Spinal cord (tissue), 9 donors: ENCODE measurements at regions not wholly inside any gene's neighbourhood (a gene's known extent, or its start where the extent isn't known, plus 50 kb on each side); places are given as distances from the start of the nearest gene placed in this dataset.
A peak's percentile ranks its signal among the peaks of the same experiment; 100 is the strongest.

ENCODE experiments used
- DNase-seq, 6 donors: peaks; one replicate each; pipeline versions ENCODE4 v3.0.0 to v3.0.0-alpha.2; 2013 to 2015; ENCODE audit warnings: low spot score in 6 of 6, low read depth in 4 of 6
- H3K27ac ChIP-seq: one replicate; pipeline ENCODE4 v1.5.1; 2013; ENCODE audit warnings: low read depth, low read length, control low read depth
- H3K27me3 ChIP-seq: one replicate; pipeline ENCODE4 v1.6.1; 2013; ENCODE audit warnings: low read length; ENCODE audit not compliant: control insufficient read depth, insufficient read depth
- H3K36me3 ChIP-seq: one replicate; pipeline ENCODE4 v1.6.1; 2013; ENCODE audit warnings: low read length; ENCODE audit not compliant: control insufficient read depth, insufficient read depth
- H3K4me1 ChIP-seq: one replicate; pipeline ENCODE4 v1.6.1; 2013; ENCODE audit warnings: low read length; ENCODE audit not compliant: control insufficient read depth, insufficient read depth
- H3K4me3 ChIP-seq: one replicate; pipeline ENCODE4 v1.5.1; 2013; ENCODE audit warnings: low read depth, low read length, control low read depth
- H3K9me3 ChIP-seq: one replicate; pipeline ENCODE4 v1.6.1; 2013; ENCODE audit warnings: low read length; ENCODE audit not compliant: control insufficient read depth, insufficient read depth
- WGBS: methylation state at CpG from one replicate; pipeline ENCODE4 v1.1.5; 2013; ENCODE audit warnings: missing lambda C conversion rate; ENCODE audit not compliant: insufficient coverage; 5-methylcytosine and 5-hydroxymethylcytosine counted together
- donor health status: healthy.

- Histone ChIP-seq H3K36me3 (no peaks in the 10 kb centered on the region), H3K27ac (no peak overlapping the region), H3K4me3 (no peak overlapping the region), H3K9me3 (no peaks in the 10 kb centered on the region), H3K27me3 (no peaks in the 10 kb centered on the region), H3K4me1 (no peaks in the 10 kb centered on the region)
- WGBS, result no CpG with 5 or more reads among the region's 5 CpGs
- DNase-seq, result no peak
Observed at GRCh38 chr15:98230975-98231374, 270.5 kb downstream of the ARRDC4 start.

GRCh38 chr15:98231696-98232440 is 271.4 kb downstream of the ARRDC4 start:
- no peaks in the 10 kb centered on the region for H3K27me3 ChIP-seq
- WGBS, result 84% methylated on average over 7 of the region's 8 CpGs
- no peak for DNase-seq
- H3K4me3 ChIP-seq, result no peak overlapping the region
- H3K36me3 ChIP-seq, result no peaks in the 10 kb centered on the region
- no peaks in the 10 kb centered on the region for H3K9me3 ChIP-seq
- H3K4me1 ChIP-seq, result no peaks in the 10 kb centered on the region
- no peak overlapping the region for H3K27ac ChIP-seq

DNA sequence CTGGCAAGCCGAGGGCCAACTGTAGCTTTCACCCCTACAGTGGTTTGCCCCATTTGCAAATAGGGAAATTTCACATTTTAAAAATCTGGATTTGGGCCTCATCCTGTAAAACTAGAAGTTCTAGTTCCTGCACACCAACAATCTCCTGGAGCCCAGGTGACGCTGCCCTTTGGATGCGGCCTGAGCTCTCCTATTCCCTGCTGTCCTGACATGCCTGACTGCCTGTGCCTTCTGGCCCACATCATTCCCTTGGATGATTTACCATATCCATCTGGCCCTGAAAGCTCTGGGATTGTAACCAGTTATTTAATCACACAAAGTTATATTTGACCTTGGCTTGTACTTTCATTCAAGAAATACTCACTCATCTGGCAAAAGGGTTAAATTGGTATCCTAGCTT is 272.3 kb downstream of the ARRDC4 start:
- no peaks in the 10 kb centered on the region for H3K27me3 ChIP-seq
- no peak for DNase-seq
- H3K27ac ChIP-seq, result no peak overlapping the region
- WGBS, result 100% methylated on average over 3 of the region's 3 CpGs
- no peaks in the 10 kb centered on the region for H3K4me1 ChIP-seq
- no peaks in the 10 kb centered on the region for H3K9me3 ChIP-seq
- no peaks in the 10 kb centered on the region for H3K36me3 ChIP-seq
- H3K4me3 ChIP-seq, result no peak overlapping the region

- DNase-seq, result peak in 1 of 6 donors; percentile 25
- Histone ChIP-seq H3K27ac (no peak overlapping the region), H3K36me3 (no peaks in the 10 kb centered on the region), H3K4me1 (no peaks in the 10 kb centered on the region), H3K27me3 (no peaks in the 10 kb centered on the region), H3K9me3 (no peaks in the 10 kb centered on the region), H3K4me3 (no peak overlapping the region)
- WGBS, result 83% methylated on average over 1 of the region's 2 CpGs
Observed at GRCh38 chr15:98233873-98234272, 273.4 kb downstream of the ARRDC4 start.

DNA sequence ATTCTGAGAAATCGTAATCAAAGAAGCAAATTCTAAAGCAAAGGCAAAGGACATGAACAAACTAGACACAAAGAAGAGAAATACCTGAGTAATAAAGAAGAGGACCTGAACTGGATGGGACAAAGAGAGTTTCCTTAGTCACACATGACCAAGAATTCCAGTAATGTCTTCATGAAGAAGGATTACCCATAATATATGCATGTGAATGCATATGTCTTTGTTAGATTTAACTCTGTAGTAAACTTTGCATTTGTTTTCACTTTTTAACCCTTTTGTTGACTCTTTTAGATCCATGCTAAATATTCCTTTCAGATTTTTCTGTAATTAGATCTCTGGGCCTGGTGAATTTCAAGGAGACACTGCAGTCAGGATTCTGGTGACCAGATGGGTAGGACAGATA is 279.8 kb downstream of the ARRDC4 start:
- Histone ChIP-seq H3K36me3 (no peaks in the 10 kb centered on the region), H3K4me3 (no peak overlapping the region), H3K27ac (no peak overlapping the region), H3K9me3 (no peaks in the 10 kb centered on the region), H3K4me1 (no peaks in the 10 kb centered on the region), H3K27me3 (no peaks in the 10 kb centered on the region)
- no peak for DNase-seq
- no CpG with 5 or more reads among the region's 1 CpG for WGBS

DNA sequence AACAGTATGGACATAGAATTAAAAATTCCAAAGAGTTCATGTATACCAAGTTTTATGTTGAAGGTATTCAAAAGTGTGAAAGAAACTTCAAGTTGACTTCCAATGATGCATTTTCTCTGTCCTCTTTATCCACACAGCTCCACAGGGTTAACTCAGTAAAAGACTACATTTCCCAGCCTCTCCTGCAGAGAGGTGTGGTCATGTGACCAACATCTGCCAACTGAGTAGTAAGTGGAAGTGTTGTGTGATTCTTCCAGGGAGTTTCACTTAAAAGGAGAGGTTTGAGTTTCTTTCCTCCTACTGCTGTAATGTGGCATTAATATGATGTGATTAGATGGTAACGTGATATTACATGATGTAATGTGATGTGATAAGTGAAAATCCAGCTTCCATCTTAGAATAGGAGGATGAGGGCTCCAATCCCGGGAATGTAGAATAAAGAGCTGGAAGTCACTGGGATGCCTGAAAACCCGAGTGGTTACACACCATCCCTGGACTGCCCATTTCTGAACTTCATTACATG is 280.6 kb downstream of the ARRDC4 start:
- Histone ChIP-seq H3K36me3 (no peaks in the 10 kb centered on the region), H3K4me3 (no peak overlapping the region), H3K27ac (no peak overlapping the region), H3K9me3 (no peaks in the 10 kb centered on the region), H3K27me3 (no peaks in the 10 kb centered on the region), H3K4me1 (no peaks in the 10 kb centered on the region)
- no peak for DNase-seq
- 71% methylated on average over 1 of the region's 3 CpGs for WGBS

- no peak for DNase-seq
- Histone ChIP-seq H3K4me3 (no peak overlapping the region), H3K27me3 (no peaks in the 10 kb centered on the region), H3K27ac (no peak overlapping the region), H3K36me3 (no peaks in the 10 kb centered on the region), H3K9me3 (peaks cover 7% of the 10 kb centered on the region), H3K4me1 (no peaks in the 10 kb centered on the region)
- WGBS, result no CpG with 5 or more reads among the region's 2 CpGs
Observed at GRCh38 chr15:98257290-98257689, 296.8 kb downstream of the ARRDC4 start.

GRCh38 chr15:98263787-98264186 is 303.3 kb downstream of the ARRDC4 start:
- Histone ChIP-seq H3K9me3 (peaks cover 7% of the 10 kb centered on the region), H3K27me3 (no peaks in the 10 kb centered on the region), H3K4me3 (no peak overlapping the region), H3K36me3 (no peaks in the 10 kb centered on the region), H3K27ac (no peak overlapping the region), H3K4me1 (no peaks in the 10 kb centered on the region)
- no CpG with 5 or more reads among the region's 2 CpGs for WGBS
- no peak for DNase-seq

- H3K27me3 ChIP-seq, result no peaks in the 10 kb centered on the region
- DNase-seq, result no peak
- WGBS, result 95% methylated on average over 9 of the region's 9 CpGs
- no peak overlapping the region for H3K27ac ChIP-seq
- H3K4me1 ChIP-seq, result no peaks in the 10 kb centered on the region
- no peaks in the 10 kb centered on the region for H3K36me3 ChIP-seq
- peaks cover 6% of the 10 kb centered on the region for H3K9me3 ChIP-seq
- no peak overlapping the region for H3K4me3 ChIP-seq
Observed at GRCh38 chr15:98266295-98266694, 305.8 kb downstream of the ARRDC4 start.

DNA sequence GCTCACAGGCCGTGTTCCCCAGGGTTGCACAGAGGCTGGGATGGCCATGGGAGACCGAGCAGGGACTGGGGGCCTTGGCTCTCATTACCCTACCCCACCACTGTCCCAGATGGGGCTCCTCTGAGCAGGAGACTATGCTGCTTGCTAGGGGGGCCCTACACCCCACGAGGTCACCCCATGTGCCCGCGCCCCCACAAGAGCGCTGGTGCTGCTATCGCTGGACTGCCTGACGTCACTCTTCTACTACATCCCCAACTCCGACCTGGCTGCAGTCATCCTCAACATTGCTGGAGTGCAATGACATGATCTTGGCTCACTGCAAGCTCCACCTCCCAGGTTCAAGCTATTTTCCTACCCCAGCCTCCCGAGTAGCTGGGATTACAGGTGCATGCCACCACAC is 307.7 kb downstream of the ARRDC4 start:
- Histone ChIP-seq H3K36me3 (no peaks in the 10 kb centered on the region), H3K9me3 (peaks cover 6% of the 10 kb centered on the region), H3K4me1 (no peaks in the 10 kb centered on the region), H3K4me3 (no peak overlapping the region), H3K27ac (no peak overlapping the region), H3K27me3 (no peaks in the 10 kb centered on the region)
- no peak for DNase-seq
- WGBS, result 93% methylated on average over 9 of the region's 10 CpGs
